GM19468 (cell line): ENCODE measurements at regions not wholly inside any gene's neighbourhood (a gene's known extent, or its start where the extent isn't known, plus 50 kb on each side); places are given as distances from the start of the nearest gene placed in this dataset.

Source experiments
- ATAC-seq: cut with Tn5 transposase; IDR thresholded peaks from one replicate; pipeline ENCODE4 v1.9.1; 2021; ENCODE audit warnings: mild to moderate bottlenecking, moderate library complexity, moderate number of reproducible peaks; ENCODE audit not compliant: unreplicated experiment; ENCODE audit errors: extremely low read depth

DNA sequence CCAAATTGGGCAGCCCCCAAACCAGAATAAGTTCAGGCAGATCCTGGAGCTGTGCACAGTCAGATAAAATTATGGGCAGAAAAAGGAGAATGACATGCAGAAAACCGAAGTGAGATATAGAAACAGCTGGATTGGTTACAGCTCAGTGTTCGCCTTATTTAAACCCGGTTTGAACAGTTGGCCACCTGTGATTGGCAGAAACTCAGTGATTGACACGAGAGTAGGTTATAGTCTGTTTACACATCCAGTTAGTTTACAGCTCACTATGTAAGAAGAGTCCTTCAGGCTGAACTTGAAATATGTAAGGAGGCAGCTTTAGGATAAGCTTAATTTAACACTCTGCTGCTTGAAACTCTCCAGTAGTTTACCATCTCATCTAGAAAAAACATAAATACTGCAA, 271.6 kb upstream of the ARRDC4 start:
- no peak for ATAC-seq

DNA sequence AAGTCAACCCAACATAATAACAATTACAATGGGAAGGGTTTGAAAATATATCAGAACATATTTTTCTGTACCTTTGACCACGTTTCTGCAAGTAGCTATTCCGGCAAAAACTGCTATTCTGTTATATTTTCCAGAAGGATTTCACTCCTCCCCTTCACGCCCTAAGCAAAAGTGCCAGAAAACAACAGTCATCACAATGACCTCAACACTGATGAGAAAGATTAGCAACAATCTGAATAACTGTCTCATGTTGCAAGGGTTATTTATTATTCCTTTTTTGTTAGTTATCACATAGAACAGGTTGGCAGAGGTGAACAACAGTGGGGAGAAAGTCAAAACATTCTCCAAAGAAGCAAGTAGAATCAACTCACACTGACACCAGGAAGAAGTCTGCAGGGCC, 269.4 kb upstream of the ARRDC4 start:
- ATAC-seq, result no peak

DNA sequence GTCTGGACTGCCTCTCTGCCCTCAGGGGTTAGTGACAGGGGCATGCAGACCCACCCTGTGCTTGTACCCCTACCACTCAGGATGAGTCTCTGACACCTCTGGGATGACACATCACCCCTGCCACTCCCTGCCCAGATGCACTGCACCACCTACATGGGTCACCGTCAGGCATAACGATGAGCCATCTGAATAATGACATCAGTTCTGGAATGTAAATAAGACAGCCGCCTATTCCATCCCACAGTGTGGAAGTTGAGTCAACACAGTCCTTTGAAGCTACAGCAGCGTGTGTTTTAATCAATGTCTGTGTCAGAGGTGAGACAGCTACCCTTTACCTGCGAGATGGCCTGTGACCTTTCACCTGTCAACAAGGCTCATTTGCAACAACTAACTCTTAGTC, 268.7 kb upstream of the ARRDC4 start:
- ATAC-seq, result no peak

DNA sequence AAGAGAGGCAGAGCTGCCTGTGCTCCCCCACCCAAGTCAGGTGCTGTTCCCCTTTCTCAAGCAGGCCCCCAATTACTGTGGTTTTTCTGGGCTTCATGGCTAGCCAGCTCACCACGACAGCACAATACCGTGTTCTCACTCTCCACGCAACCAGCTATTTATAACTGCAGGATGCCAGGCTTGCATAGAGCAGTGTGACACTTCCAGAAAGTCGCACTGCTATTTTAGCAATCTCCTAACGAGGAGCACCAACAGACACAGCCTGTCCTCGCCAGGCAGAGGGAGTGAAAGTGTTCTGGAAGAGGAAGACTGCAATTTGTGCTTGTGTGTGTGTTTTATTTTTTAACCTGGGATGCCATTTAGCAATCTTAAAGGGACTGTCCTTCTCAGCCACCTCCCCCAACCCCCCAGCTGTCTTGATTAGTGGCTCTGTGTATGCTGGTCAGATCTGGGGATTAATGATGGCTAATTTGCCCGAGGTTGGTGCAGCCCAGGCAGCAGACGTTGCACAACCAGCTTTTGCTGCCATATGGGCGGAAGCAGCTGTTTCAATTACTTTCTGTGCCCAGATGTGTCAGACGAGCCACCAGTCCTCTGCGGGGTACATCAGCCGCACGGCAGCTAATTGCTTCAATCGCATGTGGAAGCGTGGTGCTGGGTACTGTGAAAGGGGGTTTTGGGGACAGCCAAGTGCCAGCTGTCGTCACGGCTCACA, 268.0 kb upstream of the ARRDC4 start:
- no peak for ATAC-seq

DNA sequence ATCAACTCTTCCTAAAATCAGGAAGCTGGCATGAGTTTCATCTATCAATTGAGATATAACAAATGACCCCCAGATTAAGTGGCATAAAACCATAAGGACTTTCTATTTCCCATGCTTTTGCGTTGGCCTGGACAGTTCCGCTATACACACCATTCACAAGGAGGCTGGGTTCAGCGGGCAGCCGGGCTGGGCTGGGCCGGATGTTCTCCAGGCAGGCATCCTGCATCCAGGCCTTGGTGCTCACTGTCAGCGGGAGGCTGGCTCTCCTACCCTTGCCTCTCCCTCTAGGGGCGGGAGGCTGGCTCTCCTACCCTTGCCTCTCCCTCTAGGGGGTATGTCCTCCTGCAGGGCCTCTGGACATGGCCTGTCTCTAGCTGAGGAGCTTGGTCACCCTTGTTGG, 266.0 kb upstream of the ARRDC4 start:
- no peak for ATAC-seq

DNA sequence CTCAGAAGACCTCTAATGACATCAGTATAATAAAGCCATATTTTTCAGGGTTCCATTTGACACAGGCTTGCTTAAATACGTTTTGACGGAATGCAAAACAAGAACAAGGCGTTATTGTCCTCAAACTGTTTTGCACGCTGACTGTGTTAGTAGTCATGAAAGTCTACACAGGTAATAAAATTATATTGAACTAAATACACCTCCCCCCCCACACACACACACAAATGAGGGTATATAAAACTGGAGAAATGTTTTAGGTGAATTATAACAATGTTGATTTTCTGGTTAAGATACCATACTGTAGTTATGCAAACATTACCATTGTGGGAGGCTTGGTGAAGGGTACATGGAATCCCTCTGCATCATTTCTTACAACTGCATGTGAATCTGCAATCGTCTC, 257.1 kb upstream of the ARRDC4 start:
- ATAC-seq, result no peak

DNA sequence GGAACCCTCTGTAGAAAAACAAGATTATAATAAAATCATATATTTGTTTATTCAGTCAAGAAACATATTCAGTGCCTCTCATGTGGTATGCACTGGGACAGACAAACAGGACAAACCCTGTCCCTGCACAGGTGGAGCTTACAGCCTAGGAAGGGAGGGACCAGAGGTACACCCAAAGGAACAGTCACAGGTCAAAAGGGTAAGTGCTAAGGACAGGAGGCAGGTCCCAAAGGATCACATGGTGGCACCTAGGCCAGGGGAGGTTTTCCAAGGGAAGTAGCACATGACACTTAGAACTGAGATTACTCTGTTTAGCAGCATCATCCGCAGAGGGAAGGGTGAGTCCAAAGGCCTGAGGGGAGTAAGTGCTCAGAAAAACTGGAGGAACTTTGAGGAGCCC, 254.4 kb upstream of the ARRDC4 start:
- ATAC-seq, result no peak

DNA sequence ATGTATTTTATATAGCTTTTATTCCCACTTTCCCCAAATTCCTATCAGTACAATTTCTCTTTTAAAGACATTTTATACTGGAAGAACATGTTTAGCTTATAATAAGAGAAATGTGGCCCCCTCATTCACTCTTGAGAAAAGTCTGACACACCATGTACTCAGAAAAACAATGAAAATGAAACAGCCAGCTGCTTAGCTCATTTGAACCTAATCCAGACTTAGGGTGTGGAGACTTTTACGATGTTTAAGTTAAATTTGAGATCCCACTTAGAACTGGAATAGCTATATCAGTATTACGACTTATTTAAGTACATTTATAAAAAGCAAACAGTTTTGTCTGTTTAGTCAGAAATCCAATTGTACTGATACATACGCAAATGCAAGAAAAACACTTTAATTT, 252.3 kb upstream of the ARRDC4 start:
- no peak for ATAC-seq

DNA sequence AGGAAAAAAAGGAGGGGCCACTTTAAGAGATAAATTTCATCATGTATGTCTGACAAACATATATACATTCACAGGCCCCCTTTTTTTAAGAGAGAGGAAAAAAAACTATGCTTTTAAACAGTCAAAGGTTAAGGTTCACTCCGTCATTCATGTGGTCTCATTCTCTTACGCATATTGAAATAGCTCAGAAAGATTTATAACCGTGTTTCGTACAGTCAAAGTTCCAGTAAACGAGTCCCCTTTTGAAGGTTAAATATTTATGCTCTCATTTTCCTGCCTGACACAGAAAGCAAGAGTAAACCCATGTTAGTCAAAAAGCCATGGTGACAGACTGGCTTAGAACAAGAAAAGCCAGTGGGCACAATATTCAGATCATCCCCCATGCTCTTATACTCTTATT, 248.0 kb upstream of the ARRDC4 start:
- no peak for ATAC-seq

DNA sequence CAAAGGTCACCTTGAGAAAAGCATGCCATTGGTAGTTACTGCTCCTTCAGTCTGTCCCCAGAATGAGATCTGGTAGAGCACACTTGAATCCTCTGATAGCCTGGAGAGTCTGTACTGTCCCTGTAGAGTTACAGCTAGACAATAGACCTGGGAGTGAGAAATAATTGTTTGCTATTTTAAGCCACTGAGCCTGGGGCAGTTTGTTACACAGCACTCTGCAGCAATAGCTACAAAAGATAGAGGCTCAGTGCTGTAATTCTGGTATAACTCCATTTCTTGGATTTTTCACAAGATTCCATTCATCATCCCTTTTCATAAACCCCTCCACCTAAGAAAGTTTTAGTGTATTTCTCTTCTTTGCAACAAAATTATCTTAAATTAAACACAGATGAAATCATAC, 242.7 kb upstream of the ARRDC4 start:
- ATAC-seq, result no peak

DNA sequence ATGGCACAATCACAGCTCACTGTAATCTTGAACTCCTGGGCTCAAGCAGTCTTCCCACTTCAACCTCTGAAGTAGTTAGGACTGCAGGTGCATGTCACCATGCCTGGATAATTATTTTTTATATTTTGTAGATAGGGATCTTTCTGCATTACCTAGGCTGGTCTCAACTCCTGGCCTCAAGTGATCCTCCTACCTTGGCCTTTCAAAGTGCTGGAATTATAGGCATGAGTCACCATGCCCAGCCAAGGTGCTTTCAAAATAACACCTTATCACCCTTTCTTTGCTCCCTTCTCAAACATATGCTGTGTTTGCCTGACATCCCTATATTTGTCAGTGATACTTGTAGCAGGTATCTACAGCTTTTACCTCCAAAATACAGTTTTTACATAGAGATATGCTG, 242.0 kb upstream of the ARRDC4 start:
- no peak for ATAC-seq

DNA sequence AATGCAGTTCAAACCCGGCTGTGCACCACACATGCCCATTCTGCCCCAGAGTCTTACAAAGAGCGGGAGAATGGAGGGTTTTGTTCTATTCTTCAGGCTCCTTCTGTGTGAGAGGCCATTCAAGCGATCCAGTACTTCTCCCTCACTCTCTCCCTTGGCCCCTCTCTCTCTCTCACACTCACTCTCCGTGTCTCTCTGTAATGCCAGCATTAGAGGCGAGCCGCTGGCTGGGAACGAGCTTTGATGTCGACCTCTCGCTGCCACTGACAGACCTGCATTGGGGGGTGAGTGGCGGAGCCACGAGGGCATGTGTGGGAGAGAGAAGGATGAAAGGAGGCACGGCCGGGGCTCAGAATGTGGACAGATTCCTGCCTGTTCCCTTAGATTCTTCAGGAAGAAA, 231.7 kb upstream of the ARRDC4 start:
- no peak for ATAC-seq

DNA sequence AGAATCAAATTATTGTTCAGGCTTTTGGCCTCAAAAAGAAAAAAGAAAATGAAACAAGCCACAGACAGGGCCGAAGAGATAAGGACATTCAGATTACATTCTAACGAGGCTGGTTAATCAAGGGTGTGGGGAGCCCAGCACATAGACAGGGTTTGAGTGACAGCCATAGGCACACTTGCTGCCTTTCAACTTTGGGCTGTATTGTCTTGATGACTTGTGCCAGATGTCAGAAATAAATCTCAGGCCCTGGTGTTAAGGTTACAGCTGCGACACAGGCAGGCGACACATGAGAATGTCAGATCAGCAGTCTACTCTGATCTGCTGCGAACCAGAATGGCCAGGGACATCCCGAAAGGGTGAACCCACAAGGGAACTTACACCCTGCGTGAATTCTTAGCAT, 231.2 kb upstream of the ARRDC4 start:
- ATAC-seq, result no peak

DNA sequence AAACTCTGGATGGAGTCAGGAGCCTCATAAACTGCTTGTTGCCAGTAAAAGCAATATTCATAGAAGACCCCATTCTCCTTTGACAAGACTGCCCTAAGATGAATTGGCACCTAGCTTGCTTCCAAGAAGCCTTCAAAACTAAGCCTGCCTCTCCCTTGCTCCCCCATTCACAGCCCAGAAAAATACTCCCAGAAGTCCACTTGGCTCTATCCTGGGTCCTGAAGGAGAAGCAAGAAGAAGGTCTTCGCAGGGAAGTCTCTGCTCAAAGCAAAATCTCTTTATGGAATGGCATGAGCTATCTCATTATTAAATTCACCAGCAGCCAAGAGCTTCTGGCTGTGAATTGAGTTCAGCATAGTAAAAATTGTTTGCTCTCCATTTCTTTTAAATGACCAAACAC, 230.2 kb upstream of the ARRDC4 start:
- ATAC-seq, result no peak

DNA sequence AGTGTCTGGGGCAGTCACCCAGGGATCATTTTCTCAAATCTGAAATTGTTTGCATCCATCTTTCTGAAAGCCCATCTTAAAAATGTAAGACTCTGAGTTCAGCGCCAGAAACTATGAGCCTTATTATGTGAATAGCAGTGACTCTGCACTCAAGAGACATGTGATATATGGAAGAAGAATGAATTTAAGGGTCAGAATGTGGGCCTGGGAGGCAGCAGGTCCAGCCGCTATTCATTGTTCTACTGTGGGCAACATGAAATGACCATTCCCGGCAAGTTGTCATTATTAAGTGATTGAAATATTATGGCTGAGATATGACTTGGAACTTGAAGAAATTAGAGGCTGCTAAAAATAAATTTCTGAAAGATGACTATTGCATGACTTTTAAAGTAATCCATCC, 228.6 kb upstream of the ARRDC4 start:
- ATAC-seq, result no peak

DNA sequence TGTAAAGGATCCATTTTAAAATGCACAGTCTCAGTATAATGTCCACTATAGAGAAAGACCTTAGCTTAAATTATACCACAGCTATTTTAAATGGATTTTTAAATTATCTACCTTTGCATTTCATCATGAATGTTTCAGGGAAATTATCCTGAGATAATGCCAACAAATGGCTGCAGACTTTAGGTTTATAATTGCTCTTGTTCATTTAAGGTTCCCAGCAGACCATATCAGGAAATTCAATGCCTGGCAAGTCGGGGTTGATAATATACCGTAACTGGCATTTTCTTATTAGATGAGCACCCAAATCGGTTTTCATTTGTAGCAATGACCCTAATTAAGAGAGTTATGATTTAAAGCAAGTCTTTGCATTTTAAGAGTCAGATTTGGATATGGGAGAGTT, 227.1 kb upstream of the ARRDC4 start:
- ATAC-seq, result no peak

DNA sequence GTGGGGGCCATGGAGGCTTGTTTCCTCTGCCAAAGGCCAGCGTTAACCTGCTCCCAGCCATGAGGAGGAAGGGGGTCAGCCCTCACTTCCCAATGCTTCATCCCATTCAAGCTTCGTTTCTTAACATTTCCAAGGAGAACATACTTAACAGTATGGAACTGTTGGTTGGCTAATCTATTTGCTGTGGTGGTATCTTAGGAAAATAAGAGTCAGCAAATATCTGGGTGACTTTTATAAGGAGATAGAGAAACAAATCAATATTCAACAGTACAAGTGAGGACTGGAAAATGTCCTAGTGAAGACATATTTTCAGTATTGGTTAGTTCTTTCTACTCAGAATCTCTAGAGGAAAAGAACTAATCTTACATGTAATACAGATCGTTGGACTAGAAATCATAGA, 223.8 kb upstream of the ARRDC4 start:
- ATAC-seq, result no peak

DNA sequence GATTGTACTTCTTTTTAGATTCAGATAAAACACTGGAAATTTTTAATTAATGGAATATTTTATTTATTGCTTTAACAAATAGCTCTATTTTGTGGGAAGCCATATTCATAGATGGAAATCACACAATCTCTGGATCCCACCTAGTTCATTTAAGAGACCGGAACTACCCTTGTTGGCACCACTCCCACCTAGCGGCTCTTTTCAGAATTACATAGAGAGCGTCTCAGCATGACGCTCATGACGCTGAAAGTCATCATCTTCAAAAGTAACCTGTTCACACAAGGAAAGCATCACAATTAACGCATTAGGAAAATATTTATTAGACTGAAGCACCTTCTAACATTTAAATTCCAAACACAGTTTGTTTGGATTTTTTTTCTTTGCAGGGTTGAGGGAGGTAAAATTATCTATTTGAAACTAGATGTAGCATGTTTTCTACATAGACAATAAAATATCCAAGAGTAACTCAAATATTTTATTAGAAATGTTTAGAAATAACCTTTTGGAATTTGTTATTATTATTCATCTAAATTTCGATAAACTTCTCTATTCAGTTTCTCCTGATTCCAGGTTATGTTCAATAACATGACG, 214.9 kb upstream of the ARRDC4 start:
- ATAC-seq, result no peak

DNA sequence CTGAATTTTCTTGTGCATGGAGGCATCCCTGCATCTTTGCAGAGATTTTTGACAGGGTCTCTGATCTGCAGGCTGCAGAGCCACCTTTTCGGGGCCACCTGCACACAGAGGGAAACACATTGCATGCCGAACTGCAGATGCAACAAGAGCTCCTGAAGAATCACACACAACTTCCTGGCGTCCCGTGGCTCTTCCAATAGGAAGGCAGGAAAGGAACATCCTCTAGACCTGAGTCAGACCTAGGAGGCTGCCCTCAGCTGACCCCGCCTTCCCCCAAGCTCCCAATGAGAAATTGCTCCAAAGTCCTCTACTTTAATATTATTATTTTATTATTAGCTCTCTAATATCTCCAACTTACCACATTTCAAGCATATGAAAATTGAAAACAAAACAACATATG, 213.2 kb upstream of the ARRDC4 start:
- ATAC-seq, result no peak

DNA sequence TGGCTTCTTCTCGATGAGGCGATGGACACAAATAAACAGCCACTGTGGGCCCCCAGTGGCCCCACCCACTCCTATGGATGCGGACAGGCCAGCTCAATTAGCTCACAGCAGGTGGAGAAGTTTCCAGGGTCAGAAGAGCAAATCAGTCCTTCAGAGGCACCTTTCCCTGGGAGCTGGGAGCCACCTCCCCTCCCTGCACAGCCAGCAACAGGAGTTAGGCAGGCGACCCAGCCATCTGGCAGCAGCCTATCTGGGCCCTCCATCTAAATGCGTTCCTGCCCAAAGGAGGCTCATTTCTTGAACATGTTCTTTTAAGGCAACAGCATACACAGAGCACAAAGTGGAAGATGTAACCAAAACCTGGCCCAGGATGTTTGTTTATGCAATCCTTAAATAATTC, 211.9 kb upstream of the ARRDC4 start:
- ATAC-seq, result no peak

DNA sequence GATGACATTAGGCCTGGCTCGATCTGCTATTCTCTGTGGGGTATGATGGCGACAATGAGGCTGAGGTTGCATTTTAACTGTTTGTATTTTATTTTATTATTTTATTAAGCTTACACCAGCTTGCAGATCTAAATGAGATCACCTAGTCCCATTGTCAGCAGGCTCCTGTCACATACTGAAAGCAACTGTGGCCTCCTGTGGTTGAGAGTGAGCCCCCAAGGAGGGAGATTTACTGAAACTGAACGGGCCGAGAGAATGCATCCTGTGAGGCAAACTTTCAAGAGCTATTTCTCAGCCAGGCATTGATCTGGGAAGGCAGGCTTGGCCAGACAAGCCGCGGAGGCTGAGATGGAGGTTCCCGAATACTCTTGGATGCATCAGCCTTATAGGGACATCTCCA, 210.4 kb upstream of the ARRDC4 start:
- ATAC-seq, result no peak

DNA sequence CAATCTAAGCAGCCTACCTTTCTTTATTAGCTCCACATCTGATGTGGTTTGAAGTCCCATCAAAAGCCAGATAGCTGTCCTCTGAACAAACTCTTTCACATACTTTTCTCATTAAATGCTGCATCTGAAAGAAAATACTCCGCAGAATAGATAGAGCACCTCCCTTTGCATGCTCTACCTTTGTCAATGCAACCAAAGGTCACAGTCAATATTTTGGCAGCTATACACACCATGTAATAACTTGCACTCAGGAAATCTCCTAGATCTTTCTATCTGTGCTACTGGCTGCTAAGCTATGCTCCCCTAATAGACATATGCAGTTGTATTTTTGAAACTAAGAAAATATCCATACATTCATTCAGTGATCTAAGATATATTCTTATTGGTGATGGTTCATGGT, 204.8 kb upstream of the ARRDC4 start:
- no peak for ATAC-seq
